GM19043 (cell line): ENCODE measurements at regions not wholly inside any gene's neighbourhood (a gene's known extent, or its start where the extent isn't known, plus 50 kb on each side); places are given as distances from the start of the nearest gene placed in this dataset.

Experiments used
- ATAC-seq: cut with Tn5 transposase; IDR thresholded peaks from one replicate; pipeline ENCODE4 v1.9.1; 2021; ENCODE audit warnings: low read depth; ENCODE audit not compliant: unreplicated experiment

DNA sequence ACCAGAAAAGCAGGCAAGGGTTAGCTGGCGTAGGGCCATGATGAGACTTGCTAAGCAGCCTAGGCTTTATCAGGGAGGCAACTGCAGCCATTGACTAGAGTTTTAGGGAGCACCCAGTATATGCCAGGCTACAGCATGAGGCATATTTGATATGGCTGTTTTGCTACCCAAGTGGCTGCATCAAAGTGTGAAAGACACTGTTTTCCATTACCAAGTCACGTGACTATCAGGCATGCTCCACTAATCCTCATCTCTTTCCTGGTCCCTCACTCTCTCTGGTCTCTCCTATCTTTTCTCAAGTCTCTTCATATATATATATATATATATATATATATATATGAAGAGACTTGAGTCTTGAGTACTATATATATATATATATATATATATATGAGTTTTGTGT lies 206.7 kb upstream of the POU3F1 start:
- no peak for ATAC-seq

- ATAC-seq = no peak
Measured at GRCh38 chr1:38250356-38250755, 203.8 kb upstream of the POU3F1 start.

GRCh38 chr1:38249001-38249400 lies 202.4 kb upstream of the POU3F1 start:
- ATAC-seq = no peak

DNA sequence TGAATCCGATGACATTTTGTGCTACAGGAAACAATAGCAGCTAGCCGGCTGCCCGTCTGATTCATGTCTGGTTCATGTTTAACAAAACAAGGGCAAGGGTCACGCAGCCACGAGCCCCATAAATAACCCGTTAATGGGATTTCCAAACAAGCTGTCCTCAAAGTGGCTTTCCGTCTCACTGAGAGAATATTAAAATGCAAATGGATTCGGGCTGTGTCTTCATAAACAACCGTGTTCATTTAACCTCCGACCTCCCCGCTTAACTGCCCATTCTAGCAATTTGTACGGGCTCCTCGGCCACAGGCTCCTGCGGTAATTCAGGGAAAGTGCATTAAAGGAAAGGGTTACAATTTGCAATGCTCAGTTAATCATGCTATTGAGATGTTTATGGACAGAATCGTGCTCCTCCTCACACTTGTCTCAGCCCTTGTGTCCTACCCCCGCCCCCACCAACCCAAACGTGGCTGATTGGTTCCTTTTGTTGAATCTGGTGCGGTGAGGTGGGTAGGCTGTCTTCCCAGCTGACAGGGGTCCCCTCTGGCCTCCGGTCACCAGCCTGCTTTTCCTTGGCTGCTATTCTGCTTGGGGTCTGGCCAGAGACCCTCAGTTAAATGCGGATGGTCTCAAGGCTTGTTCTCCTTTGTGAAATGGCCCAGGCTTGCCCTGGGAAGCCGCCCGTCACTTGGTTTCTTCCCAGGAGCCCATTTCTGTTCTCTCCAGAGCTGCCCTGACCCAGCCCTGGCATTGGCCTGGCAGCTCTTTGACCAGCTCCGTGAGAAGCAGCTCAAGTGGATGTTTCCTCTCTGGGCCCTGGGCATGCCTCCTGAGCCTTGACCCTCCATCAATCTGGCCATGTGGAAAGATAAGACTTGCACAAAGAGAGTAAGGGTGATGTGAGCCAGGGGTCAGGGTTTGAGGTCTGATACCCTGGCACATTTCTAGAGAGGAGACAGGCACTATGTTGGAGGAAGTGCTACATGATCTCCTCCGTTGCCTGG lies 200.7 kb upstream of the POU3F1 start:
- no peak for ATAC-seq

- ATAC-seq = no peak
Measured at GRCh38 chr1:38244218-38244845, 197.7 kb upstream of the POU3F1 start.

- no peak for ATAC-seq
Measured at GRCh38 chr1:38243106-38243505, 196.5 kb upstream of the POU3F1 start.

GRCh38 chr1:38242506-38242905 lies 195.9 kb upstream of the POU3F1 start:
- no peak for ATAC-seq

- ATAC-seq = no peak
Measured at GRCh38 chr1:38241594-38242334, 195.2 kb upstream of the POU3F1 start.

GRCh38 chr1:38240618-38241017 lies 194.0 kb upstream of the POU3F1 start:
- no peak for ATAC-seq

- no peak for ATAC-seq
Measured at GRCh38 chr1:38239258-38239835, 192.8 kb upstream of the POU3F1 start.

GRCh38 chr1:38238294-38238693 lies 191.7 kb upstream of the POU3F1 start:
- no peak for ATAC-seq

DNA sequence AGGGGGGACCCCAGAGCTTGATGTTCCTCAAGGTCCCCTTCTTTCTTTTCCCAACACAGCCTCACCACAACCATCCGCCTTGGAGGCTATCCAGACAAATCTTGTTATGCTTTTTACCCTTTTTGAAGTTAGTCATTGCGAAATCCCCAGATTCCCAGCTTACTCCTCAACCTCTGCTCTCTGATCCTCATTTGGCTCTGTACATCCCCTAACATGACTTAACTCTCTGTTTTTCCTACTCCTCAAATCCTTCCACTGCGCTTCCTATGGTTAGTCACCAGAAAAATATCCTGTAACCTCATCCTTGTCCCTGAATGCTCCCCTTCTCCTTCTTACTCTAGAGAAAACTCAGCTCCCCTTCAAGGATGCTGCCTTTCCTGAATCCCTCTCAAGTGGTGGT lies 189.1 kb upstream of the POU3F1 start:
- ATAC-seq = no peak

GRCh38 chr1:38231941-38232340 lies 185.3 kb upstream of the POU3F1 start:
- ATAC-seq = no peak

- no peak for ATAC-seq
Measured at GRCh38 chr1:38228718-38229117, 182.1 kb upstream of the POU3F1 start.

- ATAC-seq = no peak
Measured at GRCh38 chr1:38225745-38226144, 179.2 kb upstream of the POU3F1 start.

- no peak for ATAC-seq
Measured at GRCh38 chr1:38223391-38223790, 176.8 kb upstream of the POU3F1 start.

GRCh38 chr1:38222891-38223290 lies 176.3 kb upstream of the POU3F1 start:
- ATAC-seq = no peak

DNA sequence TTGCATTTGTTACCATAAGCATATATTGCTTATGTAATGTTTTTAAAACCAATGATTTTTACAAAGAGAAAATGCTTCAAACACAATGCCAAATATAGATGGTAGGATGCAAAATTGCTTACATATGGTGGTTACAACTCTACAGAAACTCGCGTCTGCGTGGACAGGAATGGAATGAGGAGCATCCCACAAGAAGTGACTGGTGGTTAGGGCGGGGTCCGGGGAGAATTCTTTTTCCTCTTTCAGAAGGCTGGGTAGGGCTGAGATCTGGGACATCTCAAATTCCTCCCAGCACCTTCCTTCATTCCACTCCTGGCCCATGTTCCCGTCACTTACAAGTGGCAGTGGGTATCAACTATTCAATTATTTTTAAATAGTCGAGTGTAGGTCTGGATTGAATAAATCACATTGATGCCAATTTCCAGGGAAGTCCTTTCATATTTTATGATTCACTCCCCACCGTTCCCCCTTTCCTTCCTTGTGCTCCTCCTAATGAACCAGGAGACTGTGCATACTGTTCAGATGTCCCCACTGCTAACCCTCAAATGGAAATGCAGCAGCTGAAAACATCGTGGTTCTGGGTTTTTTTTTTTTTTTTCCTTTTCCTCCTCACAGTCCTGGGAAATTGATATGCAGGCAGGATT lies 174.5 kb upstream of the POU3F1 start:
- no peak for ATAC-seq

DNA sequence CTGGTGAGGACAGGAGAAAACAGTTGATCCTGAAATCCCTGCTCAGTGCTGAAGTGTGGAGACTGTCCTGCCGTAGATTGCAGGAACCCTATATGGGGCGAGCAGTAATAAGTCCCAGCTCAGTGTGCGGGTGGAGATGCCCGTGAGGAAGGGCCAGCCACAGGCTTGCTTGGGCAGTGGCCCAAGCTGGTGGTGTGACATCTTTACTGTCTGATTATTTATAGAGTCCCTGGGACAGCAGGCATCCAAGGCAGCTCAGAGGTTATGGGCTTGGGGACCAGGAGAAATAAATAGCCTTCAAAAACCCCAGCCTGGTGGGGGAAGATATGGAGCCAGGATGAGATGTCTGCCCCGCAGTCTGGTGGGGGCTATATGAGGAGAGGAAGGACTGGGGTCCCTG lies 170.7 kb upstream of the POU3F1 start:
- no peak for ATAC-seq

GRCh38 chr1:38213646-38214434 lies 167.2 kb upstream of the POU3F1 start:
- no peak for ATAC-seq
